GM23338 (cell line): ENCODE measurements at regions not wholly inside any gene's neighbourhood (a gene's known extent, or its start where the extent isn't known, plus 50 kb on each side); places are given as distances from the start of the nearest gene placed in this dataset.

ENCODE experiments used
- CTCF ChIP-seq, 2 experiments: fragments of 200-600 bp in 1 of 2; sonication (generic) in 1 of 2; conservative IDR thresholded peaks; 2 replicates each; pipeline versions ENCODE4 v1.5.1 to v1.6.1; 2016 to 2017; ENCODE audit warnings: antibody characterized with exemption in 2 of 2, low read depth in 2 of 2, mild to moderate bottlenecking in 2 of 2, moderate library complexity in 1 of 2
- ETS1 ChIP-seq: IDR thresholded peaks from 2 replicates; pipeline ENCODE4 v1.6.1; 2016; ENCODE audit warnings: antibody characterized with exemption
- POLR2AphosphoS5 ChIP-seq: IDR thresholded peaks from 2 replicates; pipeline ENCODE4 v1.6.1; 2016; ENCODE audit warnings: antibody characterized with exemption, low read depth

- TF ChIP-seq ETS1, result no peak
- TF ChIP-seq CTCF (conservative IDR thresholded peaks at IDR 0.05; ENCODE audit: low read depth in 2 of 2), result no peak
- no peak for TF ChIP-seq POLR2AphosphoS5
Observed at GRCh38 chrX:148333989-148334388, 166.4 kb upstream of the AFF2 start.
